Gastroesophageal sphincter (tissue), 3 donors: ENCODE measurements at regions not wholly inside any gene's neighbourhood (a gene's known extent, or its start where the extent isn't known, plus 50 kb on each side); places are given as distances from the start of the nearest gene placed in this dataset.

Experiments used
- POLR2A ChIP-seq, 2 donors: fragments of 450-650 bp; IDR thresholded peaks; one replicate each; pipeline ENCODE4 v1.6.1; 2017; ENCODE audit warnings: antibody characterized with exemption in 2 of 2, mild to moderate bottlenecking in 2 of 2, moderate library complexity in 1 of 2
- POLR2AphosphoS5 ChIP-seq: sonication (generic); formaldehyde crosslinking; IDR thresholded peaks from one replicate; pipeline ENCODE4 v1.6.1; 2017; ENCODE audit warnings: antibody characterized with exemption
- TF ChIP-seq, protein P1 (sequence below), 4 experiments: fragments of 200-600 bp in 2 of 4; fragments of 450-650 bp in 2 of 4; sonication (generic) in 1 of 4; IDR thresholded peaks; one replicate each; pipeline ENCODE4 v1.5.1; 2017 to 2019; ENCODE audit warnings: antibody characterized with exemption in 4 of 4, mild to moderate bottlenecking in 2 of 4, moderate library complexity in 2 of 4

GRCh38 chr3:59311231-59311630, 261.4 kb upstream of the CFAP20DC start:
- TF ChIP-seq, protein P1, sequence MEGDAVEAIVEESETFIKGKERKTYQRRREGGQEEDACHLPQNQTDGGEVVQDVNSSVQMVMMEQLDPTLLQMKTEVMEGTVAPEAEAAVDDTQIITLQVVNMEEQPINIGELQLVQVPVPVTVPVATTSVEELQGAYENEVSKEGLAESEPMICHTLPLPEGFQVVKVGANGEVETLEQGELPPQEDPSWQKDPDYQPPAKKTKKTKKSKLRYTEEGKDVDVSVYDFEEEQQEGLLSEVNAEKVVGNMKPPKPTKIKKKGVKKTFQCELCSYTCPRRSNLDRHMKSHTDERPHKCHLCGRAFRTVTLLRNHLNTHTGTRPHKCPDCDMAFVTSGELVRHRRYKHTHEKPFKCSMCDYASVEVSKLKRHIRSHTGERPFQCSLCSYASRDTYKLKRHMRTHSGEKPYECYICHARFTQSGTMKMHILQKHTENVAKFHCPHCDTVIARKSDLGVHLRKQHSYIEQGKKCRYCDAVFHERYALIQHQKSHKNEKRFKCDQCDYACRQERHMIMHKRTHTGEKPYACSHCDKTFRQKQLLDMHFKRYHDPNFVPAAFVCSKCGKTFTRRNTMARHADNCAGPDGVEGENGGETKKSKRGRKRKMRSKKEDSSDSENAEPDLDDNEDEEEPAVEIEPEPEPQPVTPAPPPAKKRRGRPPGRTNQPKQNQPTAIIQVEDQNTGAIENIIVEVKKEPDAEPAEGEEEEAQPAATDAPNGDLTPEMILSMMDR (IDR thresholded peaks at IDR 0.05): no peak
- TF ChIP-seq POLR2AphosphoS5 (no peak), POLR2A (IDR thresholded peaks at IDR 0.05) (no peak)
